Esophagus squamous epithelium (tissue), 4 donors: ENCODE measurements at regions not wholly inside any gene's neighbourhood (a gene's known extent, or its start where the extent isn't known, plus 50 kb on each side); places are given as distances from the start of the nearest gene placed in this dataset.

Experiments used
- CTCF ChIP-seq, 6 experiments: fragments of 450-650 bp in 4 of 6; fragments of 200-600 bp in 2 of 6; sonication (generic) in 2 of 6; IDR thresholded peaks; one replicate each; pipeline ENCODE4 v1.5.1; 2016 to 2019; ENCODE audit warnings: antibody characterized with exemption in 6 of 6, mild to moderate bottlenecking in 4 of 6, moderate library complexity in 4 of 6
- POLR2A ChIP-seq, 4 donors: fragments of 450-650 bp; IDR thresholded peaks; one replicate each; pipeline ENCODE4 v1.6.1; 2017; ENCODE audit warnings: antibody characterized with exemption in 4 of 4, mild to moderate bottlenecking in 4 of 4, moderate library complexity in 3 of 4

GRCh38 chr4:165627128-165627527, 245.9 kb upstream of the TLL1 start:
- TF ChIP-seq CTCF (IDR thresholded peaks at IDR 0.05) = no peak
- TF ChIP-seq POLR2A (IDR thresholded peaks at IDR 0.05) = no peak
